ENCODE measurements at regions not wholly inside any gene's neighbourhood (a gene's known extent, or its start where the extent isn't known, plus 50 kb on each side); places are given as distances from the start of the nearest gene placed in this dataset.

GRCh38 chr5:68383888-68384310, 168.3 kb downstream of the PIK3R1 start:
- TF ChIP-seq RFX3 (CRISPR knock-in tag; IDR thresholded peaks at IDR 0.05) (no peak), ZFY (CRISPR knock-in tag; IDR thresholded peaks at IDR 0.05) (no peak), HNRNPH1 (optimal IDR thresholded peaks at IDR 0.05; ENCODE audit: low read depth, low read length) (no peak), ZNF503 (CRISPR knock-in tag; IDR thresholded peaks at IDR 0.05) (no peak), CREB1 (IDR thresholded peaks at IDR 0.05) (no peak), CREB1 (CRISPR knock-in tag; IDR thresholded peaks at IDR 0.05) (no peak), PHF8 (CRISPR knock-in tag; IDR thresholded peaks at IDR 0.05) (no peak), HNRNPUL1 (IDR thresholded peaks at IDR 0.05; ENCODE audit: low read depth, low read length) (no peak), CTCF (CRISPR knock-in tag; IDR thresholded peaks at IDR 0.05) (no peak)

Data from HepG2 (cell line).